GM19239 (cell line): ENCODE measurements at regions not wholly inside any gene's neighbourhood (a gene's known extent, or its start where the extent isn't known, plus 50 kb on each side); places are given as distances from the start of the nearest gene placed in this dataset.

Experiments used
- DNase-seq: peaks from one replicate; pipeline ENCODE4 v3.0.0; 2011; ENCODE audit warnings: low spot score; ENCODE audit not compliant: insufficient read length
- FAIRE-seq: peaks from 2 replicates; lab custom pipeline; 2011; peaks lifted over from hg19 to GRCh38; lab: Jason Lieb, UNC

- no peak for DNase-seq
- no peak for FAIRE-seq
Measured at GRCh38 chr7:156121434-156121833, 309.2 kb upstream of the SHH start.

- FAIRE-seq (no peak), DNase-seq (no peak)
Measured at GRCh38 chr7:156120552-156120951, 308.3 kb upstream of the SHH start.

- FAIRE-seq (no peak), DNase-seq (no peak)
Measured at GRCh38 chr7:156119771-156120170, 307.5 kb upstream of the SHH start.

GRCh38 chr7:156118248-156118645 lies 306.0 kb upstream of the SHH start:
- DNase-seq (no peak), FAIRE-seq (no peak)

GRCh38 chr7:156117542-156118247 lies 305.4 kb upstream of the SHH start:
- FAIRE-seq = no peak
- no peak for DNase-seq

- DNase-seq (no peak), FAIRE-seq (no peak)
Measured at GRCh38 chr7:156116514-156117215, 304.4 kb upstream of the SHH start.

GRCh38 chr7:156115582-156115981 lies 303.3 kb upstream of the SHH start:
- DNase-seq (no peak), FAIRE-seq (no peak)

GRCh38 chr7:156113731-156114130 lies 301.5 kb upstream of the SHH start:
- DNase-seq (no peak), FAIRE-seq (no peak)

GRCh38 chr7:156109988-156110387 lies 297.7 kb upstream of the SHH start:
- DNase-seq (no peak), FAIRE-seq (no peak)

GRCh38 chr7:156109076-156109475 lies 296.8 kb upstream of the SHH start:
- DNase-seq (no peak), FAIRE-seq (no peak)

- DNase-seq = no peak
- FAIRE-seq = no peak
Measured at GRCh38 chr7:156107957-156108356, 295.7 kb upstream of the SHH start.

- no peak for DNase-seq
- no peak for FAIRE-seq
Measured at GRCh38 chr7:156106107-156106426, 293.8 kb upstream of the SHH start.

GRCh38 chr7:156105337-156106106 lies 293.3 kb upstream of the SHH start:
- no peak for FAIRE-seq

GRCh38 chr7:156104501-156105336 lies 292.5 kb upstream of the SHH start:
- no peak for FAIRE-seq
- no peak for DNase-seq

More at GRCh38 chr7:156105337-156106106, 293.3 kb upstream of the SHH start:
- DNase-seq = no peak

- DNase-seq = no peak
- no peak for FAIRE-seq
Measured at GRCh38 chr7:156102267-156102666, 290.0 kb upstream of the SHH start.

- no peak for FAIRE-seq
- no peak for DNase-seq
Measured at GRCh38 chr7:156101355-156101754, 289.1 kb upstream of the SHH start.

- FAIRE-seq (no peak), DNase-seq (no peak)
Measured at GRCh38 chr7:156100086-156100485, 287.8 kb upstream of the SHH start.

GRCh38 chr7:156099085-156099484 lies 286.8 kb upstream of the SHH start:
- FAIRE-seq = no peak
- no peak for DNase-seq

- DNase-seq (no peak), FAIRE-seq (no peak)
Measured at GRCh38 chr7:156096771-156097538, 284.7 kb upstream of the SHH start.
